Neural cell (in vitro differentiated cells): ENCODE measurements at regions not wholly inside any gene's neighbourhood (a gene's known extent, or its start where the extent isn't known, plus 50 kb on each side); places are given as distances from the start of the nearest gene placed in this dataset.

ENCODE experiments used
- H2AFZ ChIP-seq: fragments of 200-600, 300-800 bp; sonication (generic), shearing (Covaris generic); 2 replicates; pipeline ENCODE4 v1.6.0; 2014; ENCODE audit warnings: low read depth, mild to moderate bottlenecking, antibody characterized with exemption, low read length, moderate library complexity
- H3F3A ChIP-seq: fragments of 200-600 bp; shearing (Covaris generic); 2 replicates; pipeline ENCODE4 v1.6.1; 2016; ENCODE audit warnings: mild to moderate bottlenecking, moderate library complexity, mixed read lengths, antibody characterized with exemption, low read length; ENCODE audit not compliant: insufficient read depth, poor library complexity, severe bottlenecking
- H3K27ac ChIP-seq: fragments of 200-600, 300-800 bp; sonication (generic), shearing (Covaris generic); 2 replicates; pipeline ENCODE4 v1.5.1; 2014; ENCODE audit warnings: mild to moderate bottlenecking, low read length, moderate library complexity
- H3K27me3 ChIP-seq: fragments of 300-800, 200-600 bp; sonication (generic), shearing (Covaris generic); 2 replicates; pipeline ENCODE4 v1.6.0; 2014; ENCODE audit warnings: mild to moderate bottlenecking, low read depth, low read length, moderate library complexity; ENCODE audit not compliant: insufficient read depth
- H3K36me3 ChIP-seq: fragments of 300-800, 200-600 bp; sonication (generic), shearing (Covaris generic); 2 replicates; pipeline ENCODE4 v1.5.1; 2014; ENCODE audit warnings: mild to moderate bottlenecking, antibody characterized with exemption, low read length, moderate library complexity; ENCODE audit not compliant: insufficient read depth
- H3K4me2 ChIP-seq: fragments of 300-800, 200-600 bp; sonication (generic), shearing (Covaris generic); 2 replicates; pipeline ENCODE4 v1.6.0; 2014; ENCODE audit warnings: mild to moderate bottlenecking, low read length
- H3K4me3 ChIP-seq: fragments of 300-800, 200-600 bp; sonication (generic), shearing (Covaris generic); 2 replicates; pipeline ENCODE4 v1.5.1; 2014; ENCODE audit warnings: mild to moderate bottlenecking, low read length, moderate library complexity
- H3K79me2 ChIP-seq: fragments of 200-600 bp; shearing (Covaris generic); replicated peaks from 2 replicates; pipeline ENCODE4 v1.6.0; 2014; ENCODE audit warnings: mild to moderate bottlenecking, low read length, moderate library complexity; ENCODE audit not compliant: insufficient read depth
- H3K9ac ChIP-seq: fragments of 300-800, 200-600 bp; sonication (generic), shearing (Covaris generic); 2 replicates; pipeline ENCODE4 v1.6.1; 2016; ENCODE audit warnings: mild to moderate bottlenecking, low read length, mixed read lengths
- H3K9me2 ChIP-seq: fragments of 200-600 bp; shearing (Covaris generic); 2 replicates; pipeline ENCODE4 v1.6.1; 2016; ENCODE audit warnings: mild to moderate bottlenecking, low read length, mixed read lengths; ENCODE audit not compliant: insufficient read depth
- H3K9me3 ChIP-seq: fragments of 200-600, 300-800 bp; sonication (generic), shearing (Covaris generic); 2 replicates; pipeline ENCODE4 v1.6.1; 2016; ENCODE audit warnings: mild to moderate bottlenecking, mixed run types, low read length, moderate library complexity, mixed read lengths
- H4K20me1 ChIP-seq: fragments of 200-600 bp; shearing (Covaris generic); 2 replicates; pipeline ENCODE4 v1.6.1; 2016; ENCODE audit warnings: mild to moderate bottlenecking, mixed run types; ENCODE audit not compliant: insufficient read depth
- EP300 ChIP-seq: fragments of 450-650 bp; conservative IDR thresholded peaks from 2 replicates; pipeline ENCODE4 v1.6.1; 2014; ENCODE audit warnings: antibody characterized with exemption, mild to moderate bottlenecking, moderate library complexity; ENCODE audit not compliant: poor library complexity, severe bottlenecking
- EZH2 ChIP-seq: fragments of 200-600, 300-800 bp; shearing (Covaris generic), sonication (generic); IDR thresholded peaks from 2 replicates; pipeline ENCODE4 v1.6.1; 2014; ENCODE audit warnings: antibody characterized with exemption, low read length, borderline replicate concordance, mild to moderate bottlenecking; ENCODE audit not compliant: insufficient read depth, poor library complexity, severe bottlenecking
- MXI1 ChIP-seq: fragments of 450-650 bp; conservative IDR thresholded peaks from 2 replicates; pipeline ENCODE4 v1.6.1; 2014; ENCODE audit warnings: antibody characterized with exemption, mild to moderate bottlenecking; ENCODE audit not compliant: poor library complexity, severe bottlenecking
- POLR2AphosphoS5 ChIP-seq: IDR thresholded peaks from 2 replicates; pipeline ENCODE4 v1.6.1; 2012
- RAD21 ChIP-seq: fragments of 450-650 bp; conservative IDR thresholded peaks from 2 replicates; pipeline ENCODE4 v1.6.1; 2014; ENCODE audit warnings: antibody characterized with exemption, mild to moderate bottlenecking, moderate library complexity
- SMC3 ChIP-seq: fragments of 450-650 bp; conservative IDR thresholded peaks from 2 replicates; pipeline ENCODE4 v1.6.1; 2014; ENCODE audit warnings: antibody characterized with exemption, mild to moderate bottlenecking, moderate library complexity; ENCODE audit not compliant: poor library complexity
- TAF1 ChIP-seq: IDR thresholded peaks from 2 replicates; pipeline ENCODE4 v1.6.1; 2012; ENCODE audit warnings: low read depth
- TF ChIP-seq, protein P1 (sequence below): IDR thresholded peaks from 2 replicates; pipeline ENCODE4 v1.6.1; 2012; ENCODE audit warnings: borderline replicate concordance
- TF ChIP-seq, protein P2 (sequence below): fragments of 450-650 bp; IDR thresholded peaks from 2 replicates; pipeline ENCODE4 v1.5.1; 2014; ENCODE audit warnings: antibody characterized with exemption, mild to moderate bottlenecking, moderate library complexity; ENCODE audit not compliant: poor library complexity, severe bottlenecking

DNA sequence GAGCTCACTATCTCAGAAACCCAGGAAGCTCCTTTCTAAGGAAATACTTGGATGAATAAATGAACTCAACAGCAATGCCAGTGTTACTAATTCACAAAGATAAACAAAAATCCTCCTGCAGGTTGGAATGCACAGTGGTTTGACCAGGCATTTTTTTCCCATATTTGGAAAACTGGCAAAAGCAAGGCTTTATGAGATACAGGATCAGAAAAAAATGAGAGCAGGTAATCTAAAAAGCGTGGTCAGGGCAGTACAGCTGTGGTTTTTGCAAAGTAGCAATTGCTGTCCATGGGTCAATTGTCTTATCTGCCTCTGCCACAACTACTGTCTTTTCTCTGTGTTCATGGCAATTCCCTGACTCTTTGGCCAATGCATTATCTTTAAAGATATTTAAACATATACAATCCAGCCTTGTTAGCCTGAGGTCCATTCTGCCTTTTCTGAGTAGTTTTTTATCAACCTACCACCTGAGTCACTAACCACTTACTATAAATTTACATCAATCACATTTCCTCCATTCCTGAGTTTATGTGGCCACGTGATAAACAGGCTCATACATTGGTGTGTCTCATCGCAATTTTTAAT, 564.5 kb upstream of the IGFBP3 start:
- H3K9ac ChIP-seq: no peak overlapping the region
- TF ChIP-seq EZH2: no peak
- no peak for TF ChIP-seq SMC3
- TF ChIP-seq EP300: no peak
- TF ChIP-seq, protein P1, sequence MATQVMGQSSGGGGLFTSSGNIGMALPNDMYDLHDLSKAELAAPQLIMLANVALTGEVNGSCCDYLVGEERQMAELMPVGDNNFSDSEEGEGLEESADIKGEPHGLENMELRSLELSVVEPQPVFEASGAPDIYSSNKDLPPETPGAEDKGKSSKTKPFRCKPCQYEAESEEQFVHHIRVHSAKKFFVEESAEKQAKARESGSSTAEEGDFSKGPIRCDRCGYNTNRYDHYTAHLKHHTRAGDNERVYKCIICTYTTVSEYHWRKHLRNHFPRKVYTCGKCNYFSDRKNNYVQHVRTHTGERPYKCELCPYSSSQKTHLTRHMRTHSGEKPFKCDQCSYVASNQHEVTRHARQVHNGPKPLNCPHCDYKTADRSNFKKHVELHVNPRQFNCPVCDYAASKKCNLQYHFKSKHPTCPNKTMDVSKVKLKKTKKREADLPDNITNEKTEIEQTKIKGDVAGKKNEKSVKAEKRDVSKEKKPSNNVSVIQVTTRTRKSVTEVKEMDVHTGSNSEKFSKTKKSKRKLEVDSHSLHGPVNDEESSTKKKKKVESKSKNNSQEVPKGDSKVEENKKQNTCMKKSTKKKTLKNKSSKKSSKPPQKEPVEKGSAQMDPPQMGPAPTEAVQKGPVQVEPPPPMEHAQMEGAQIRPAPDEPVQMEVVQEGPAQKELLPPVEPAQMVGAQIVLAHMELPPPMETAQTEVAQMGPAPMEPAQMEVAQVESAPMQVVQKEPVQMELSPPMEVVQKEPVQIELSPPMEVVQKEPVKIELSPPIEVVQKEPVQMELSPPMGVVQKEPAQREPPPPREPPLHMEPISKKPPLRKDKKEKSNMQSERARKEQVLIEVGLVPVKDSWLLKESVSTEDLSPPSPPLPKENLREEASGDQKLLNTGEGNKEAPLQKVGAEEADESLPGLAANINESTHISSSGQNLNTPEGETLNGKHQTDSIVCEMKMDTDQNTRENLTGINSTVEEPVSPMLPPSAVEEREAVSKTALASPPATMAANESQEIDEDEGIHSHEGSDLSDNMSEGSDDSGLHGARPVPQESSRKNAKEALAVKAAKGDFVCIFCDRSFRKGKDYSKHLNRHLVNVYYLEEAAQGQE: no peak
- TF ChIP-seq RAD21: no peak
- no peak for TF ChIP-seq TAF1
- no peak for TF ChIP-seq MXI1
- no peak for TF ChIP-seq POLR2AphosphoS5
- TF ChIP-seq, protein P2, sequence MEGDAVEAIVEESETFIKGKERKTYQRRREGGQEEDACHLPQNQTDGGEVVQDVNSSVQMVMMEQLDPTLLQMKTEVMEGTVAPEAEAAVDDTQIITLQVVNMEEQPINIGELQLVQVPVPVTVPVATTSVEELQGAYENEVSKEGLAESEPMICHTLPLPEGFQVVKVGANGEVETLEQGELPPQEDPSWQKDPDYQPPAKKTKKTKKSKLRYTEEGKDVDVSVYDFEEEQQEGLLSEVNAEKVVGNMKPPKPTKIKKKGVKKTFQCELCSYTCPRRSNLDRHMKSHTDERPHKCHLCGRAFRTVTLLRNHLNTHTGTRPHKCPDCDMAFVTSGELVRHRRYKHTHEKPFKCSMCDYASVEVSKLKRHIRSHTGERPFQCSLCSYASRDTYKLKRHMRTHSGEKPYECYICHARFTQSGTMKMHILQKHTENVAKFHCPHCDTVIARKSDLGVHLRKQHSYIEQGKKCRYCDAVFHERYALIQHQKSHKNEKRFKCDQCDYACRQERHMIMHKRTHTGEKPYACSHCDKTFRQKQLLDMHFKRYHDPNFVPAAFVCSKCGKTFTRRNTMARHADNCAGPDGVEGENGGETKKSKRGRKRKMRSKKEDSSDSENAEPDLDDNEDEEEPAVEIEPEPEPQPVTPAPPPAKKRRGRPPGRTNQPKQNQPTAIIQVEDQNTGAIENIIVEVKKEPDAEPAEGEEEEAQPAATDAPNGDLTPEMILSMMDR: no peak
- no peak overlapping the region for H3K27ac ChIP-seq
- no peak overlapping the region for H2AFZ ChIP-seq
- no peaks in the 10 kb centered on the region for H3K9me2 ChIP-seq
- H3K4me3 ChIP-seq: no peak overlapping the region
- no peaks in the 10 kb centered on the region for H3K9me3 ChIP-seq
- H3K4me2 ChIP-seq: no peak overlapping the region
- no peaks in the 10 kb centered on the region for H3K79me2 ChIP-seq
- H3F3A ChIP-seq: no peaks in the 10 kb centered on the region
- H3K36me3 ChIP-seq: no peaks in the 10 kb centered on the region
- no peaks in the 10 kb centered on the region for H3K27me3 ChIP-seq
- no peaks in the 10 kb centered on the region for H4K20me1 ChIP-seq

DNA sequence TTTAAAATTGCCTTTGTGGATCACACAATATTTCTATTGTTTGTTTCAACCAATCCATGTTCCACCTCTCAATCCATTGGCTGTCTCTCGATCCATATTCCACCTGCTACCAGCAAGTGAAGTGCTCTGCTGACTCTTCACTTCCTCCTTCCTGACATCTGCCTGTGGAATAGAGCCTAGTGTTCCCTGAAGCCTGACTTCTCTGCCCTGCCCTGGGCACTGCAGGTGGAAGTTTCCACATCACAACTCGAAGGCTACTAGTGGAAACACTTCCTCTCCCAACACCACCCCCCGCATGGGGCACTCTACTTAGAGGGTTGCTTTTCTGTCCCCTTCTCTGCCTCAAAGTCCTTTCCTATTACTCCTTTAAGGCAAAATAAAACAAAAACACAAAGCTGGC, 563.8 kb upstream of the IGFBP3 start:
- no peak overlapping the region for H2AFZ ChIP-seq
- no peak overlapping the region for H3K4me2 ChIP-seq
- H4K20me1 ChIP-seq: no peaks in the 10 kb centered on the region
- no peaks in the 10 kb centered on the region for H3K9me3 ChIP-seq
- no peak overlapping the region for H3K4me3 ChIP-seq
- no peaks in the 10 kb centered on the region for H3F3A ChIP-seq
- no peak overlapping the region for H3K9ac ChIP-seq
- TF ChIP-seq, protein P2: no peak
- TF ChIP-seq EZH2: no peak
- no peak for TF ChIP-seq POLR2AphosphoS5
- no peak for TF ChIP-seq MXI1
- TF ChIP-seq, protein P1: no peak
- TF ChIP-seq EP300: no peak
- no peak for TF ChIP-seq SMC3
- TF ChIP-seq RAD21: no peak
- no peak for TF ChIP-seq TAF1
- H3K27ac ChIP-seq: no peak overlapping the region
- no peaks in the 10 kb centered on the region for H3K79me2 ChIP-seq
- H3K36me3 ChIP-seq: no peaks in the 10 kb centered on the region
- no peaks in the 10 kb centered on the region for H3K9me2 ChIP-seq
- no peaks in the 10 kb centered on the region for H3K27me3 ChIP-seq
